HepG2 (cell line): ENCODE measurements at regions not wholly inside any gene's neighbourhood (a gene's known extent, or its start where the extent isn't known, plus 50 kb on each side); places are given as distances from the start of the nearest gene placed in this dataset.

Source experiments
- ATAC-seq: fragments of 200-7000 bp; cut with Tn5 transposase; 3 replicates; pipeline ENCODE4 v1.9.1; 2020; ENCODE audit warnings: mild to moderate bottlenecking, moderate library complexity
- BruUV-seq: library from RNA; stranded (reverse); fragments of 400-500 nt; replicated peaks from 2 replicates; lab custom pipeline; 2021; lab: Mats Ljungman, UMichigan
- CTCF ChIA-PET: fragments of 300-600 bp; formaldehyde crosslinking; extraction: SDS; loops from one replicate; lab custom pipeline; 2021; ENCODE audit warnings: low total read pairs, inconsistent platforms, low intra/inter-chr PET ratio; lab: Yijun Ruan, JAX
- POLR2A ChIA-PET: fragments of 350-600 bp; sonication (Branson Sonifier 250); formaldehyde crosslinking; loops from one replicate; lab custom pipeline; 2020; ENCODE audit warnings: antibody characterized with exemption, inconsistent platforms; lab: Yijun Ruan, JAX
- DNase-seq: peaks from one replicate; pipeline ENCODE4 v3.0.0-alpha.2; 2015; ENCODE audit warnings: low spot score
- FAIRE-seq: peaks from 3 replicates; lab custom pipeline; 2011; peaks lifted over from hg19 to GRCh38; lab: Jason Lieb, UNC
- H2AFZ ChIP-seq: one replicate; pipeline ENCODE4 v1.6.1; 2011; ENCODE audit warnings: low read length, inconsistent platforms
- H3K27ac ChIP-seq: fragments of 300-600 bp; 3 replicates; pipeline ENCODE4 v1.8.0; 2011; ENCODE audit warnings: mixed run types, mild to moderate bottlenecking, mixed read lengths, low read length, inconsistent platforms; ENCODE audit not compliant: insufficient read depth; ENCODE audit errors: extremely low read length
- H3K27me3 ChIP-seq, 2 experiments: fragments of 200-600 bp in 1 of 2; 2 replicates in 1 of 2; 3 replicates in 1 of 2; pipeline versions ENCODE4 v1.6.0 to v1.8.0; 2011; ENCODE audit warnings: low read length in 2 of 2, mild to moderate bottlenecking in 2 of 2, moderate library complexity in 2 of 2, inconsistent platforms in 1 of 2; ENCODE audit not compliant: insufficient read depth in 2 of 2, control insufficient read depth in 1 of 2
- H3K36me3 ChIP-seq, 2 experiments: fragments of 200-600 bp in 1 of 2; replicated peaks in 1 of 2; 2 replicates in 1 of 2; 3 replicates in 1 of 2; pipeline versions ENCODE4 v1.5.1 to v1.8.0; 2011; ENCODE audit warnings: low read length in 2 of 2, inconsistent platforms in 1 of 2; ENCODE audit not compliant: insufficient read depth in 2 of 2, control insufficient read depth in 1 of 2
- H3K4me1 ChIP-seq: 2 replicates; pipeline ENCODE4 v1.5.1; 2012; ENCODE audit warnings: low read length, inconsistent platforms; ENCODE audit not compliant: insufficient read depth
- H3K4me2 ChIP-seq: 2 replicates; pipeline ENCODE4 v1.6.0; 2011; ENCODE audit warnings: low read depth, low read length, inconsistent platforms
- H3K4me3 ChIP-seq, 3 experiments: fragments of 200-600 bp in 1 of 3; sonication (generic), shearing (Covaris generic) in 1 of 3; replicated peaks in 1 of 3; 2 replicates each; pipeline ENCODE4 v1.5.1; 2011 to 2016; ENCODE audit warnings: low read length in 3 of 3, inconsistent platforms in 2 of 3, low read depth in 2 of 3, mild to moderate bottlenecking in 2 of 3, control low read depth in 1 of 3, mixed read lengths in 1 of 3; ENCODE audit not compliant: insufficient read depth in 1 of 3
- H3K79me2 ChIP-seq: one replicate; pipeline ENCODE4 v1.6.1; 2011; ENCODE audit warnings: low read length, inconsistent platforms; ENCODE audit not compliant: insufficient read depth
- H3K9ac ChIP-seq: 2 replicates; pipeline ENCODE4 v1.6.0; 2011; ENCODE audit warnings: mild to moderate bottlenecking, low read depth, low read length, inconsistent platforms; ENCODE audit not compliant: insufficient read depth
- H3K9me3 ChIP-seq: 2 replicates; pipeline ENCODE4 v1.5.1; 2012; ENCODE audit warnings: mild to moderate bottlenecking, low read length
- H4K20me1 ChIP-seq: 2 replicates; pipeline ENCODE4 v1.6.0; 2011; ENCODE audit warnings: inconsistent platforms, mild to moderate bottlenecking, low read length, moderate library complexity; ENCODE audit not compliant: insufficient read depth
- ELF1 ChIP-seq: sonication (generic); formaldehyde crosslinking; IDR thresholded peaks from 2 replicates; pipeline ENCODE4 v1.4.0; 2020; ENCODE audit warnings: missing genetic modification reagents
- FOXA1 ChIP-seq, 2 experiments: fragments of 450-650 bp in 1 of 2; sonication (generic) in 1 of 2; formaldehyde crosslinking in 1 of 2; IDR thresholded peaks; 2 replicates each; pipeline versions ENCODE4 v1.4.0 to v1.6.1; 2016 to 2020; ENCODE audit warnings: missing genetic modification reagents in 1 of 2
- GABPA ChIP-seq, 2 experiments: IDR thresholded peaks; 2 replicates each; pipeline ENCODE4 v1.6.1; 2011 to 2016; ENCODE audit warnings: low read depth in 2 of 2, low read length in 1 of 2, missing biosample characterization in 1 of 2, missing genetic modification characterization in 1 of 2
- HNRNPH1 ChIP-seq: fragments of 200-400 bp; formaldehyde crosslinking; optimal IDR thresholded peaks from 2 replicates; pipeline ENCODE3; 2017; ENCODE audit warnings: mild to moderate bottlenecking, low read depth, low read length
- MXI1 ChIP-seq: IDR thresholded peaks from 3 replicates; pipeline ENCODE4 v1.6.1; 2012; ENCODE audit warnings: low read depth, low read length, inconsistent platforms, borderline replicate concordance
- NR2F2 ChIP-seq: IDR thresholded peaks from 2 replicates; pipeline ENCODE4 v1.6.1; 2012; ENCODE audit warnings: low read depth, inconsistent platforms, borderline replicate concordance
- SMAD9 ChIP-seq: sonication (generic); formaldehyde crosslinking; IDR thresholded peaks from 2 replicates; pipeline ENCODE4 v1.5.1; 2020; ENCODE audit warnings: mild to moderate bottlenecking, missing genetic modification reagents
- TBL1XR1 ChIP-seq: fragments of 150-350 bp; IDR thresholded peaks from 2 replicates; pipeline ENCODE4 v1.6.1; 2014; ENCODE audit warnings: borderline replicate concordance, low read length; ENCODE audit not compliant: partially characterized antibody
- ZNF251 ChIP-seq: sonication (generic); formaldehyde crosslinking; IDR thresholded peaks from 2 replicates; pipeline ENCODE4 v1.9.0; 2021; ENCODE audit warnings: mild to moderate bottlenecking, missing genetic modification reagents
- WGBS: methylation state at CpG from one replicate; pipeline ENCODE4 v1.1.6; 2017; ENCODE audit warnings: low lambda C conversion rate; 5-methylcytosine and 5-hydroxymethylcytosine counted together
- in situ Hi-C: cut with HindIII; loops from 2 replicates; pipeline ENCODE4 v1.10.0; 2017; ENCODE audit warnings: low pct_unique_long_range_greater_than_20kb; ENCODE audit not compliant: extremely low pct_ligation_motif_present
- intact Hi-C: fragments of 100-400 bp; cut with micrococcal nuclease; formaldehyde crosslinking; loops from one replicate; pipeline ENCODE4 v1.10.0; 2022; ENCODE audit not compliant: unreplicated experiment
- TF ChIP-seq, protein P1 (sequence below): sonication (generic); formaldehyde crosslinking; IDR thresholded peaks from 2 replicates; pipeline ENCODE4 v1.8.0; 2022; ENCODE audit warnings: missing genetic modification reagents, mild to moderate bottlenecking, inconsistent platforms, borderline replicate concordance
- TF ChIP-seq, protein P2 (sequence below): sonication (generic); formaldehyde crosslinking; IDR thresholded peaks from 2 replicates; pipeline ENCODE4 v1.4.0; 2020; ENCODE audit warnings: mild to moderate bottlenecking, missing genetic modification reagents, borderline replicate concordance
- TF ChIP-seq, protein P3 (sequence below): sonication (generic); formaldehyde crosslinking; IDR thresholded peaks from 2 replicates; pipeline ENCODE4 v1.4.0; 2020; ENCODE audit warnings: missing genetic modification reagents

DNA sequence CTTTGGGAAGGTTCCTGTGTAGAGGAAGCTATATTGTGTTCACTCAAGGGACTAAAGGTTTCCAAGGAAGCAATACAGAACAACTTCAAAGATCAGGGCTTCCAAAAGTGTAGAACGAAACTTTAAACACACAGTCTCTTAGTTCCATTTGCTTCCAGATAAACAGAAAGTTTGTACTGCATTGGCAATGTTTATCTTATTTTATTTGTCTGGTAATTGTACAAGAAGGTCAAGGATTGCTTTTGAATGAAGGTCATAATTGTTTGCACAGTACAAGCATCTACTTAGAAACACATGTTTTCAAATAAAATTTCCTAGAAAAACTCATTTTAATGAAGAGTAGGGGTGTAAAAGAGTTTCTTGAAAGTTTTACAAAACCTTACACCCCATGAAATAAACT, 712.7 kb upstream of the SGCG start (continued):
- TF ChIP-seq, protein P1, sequence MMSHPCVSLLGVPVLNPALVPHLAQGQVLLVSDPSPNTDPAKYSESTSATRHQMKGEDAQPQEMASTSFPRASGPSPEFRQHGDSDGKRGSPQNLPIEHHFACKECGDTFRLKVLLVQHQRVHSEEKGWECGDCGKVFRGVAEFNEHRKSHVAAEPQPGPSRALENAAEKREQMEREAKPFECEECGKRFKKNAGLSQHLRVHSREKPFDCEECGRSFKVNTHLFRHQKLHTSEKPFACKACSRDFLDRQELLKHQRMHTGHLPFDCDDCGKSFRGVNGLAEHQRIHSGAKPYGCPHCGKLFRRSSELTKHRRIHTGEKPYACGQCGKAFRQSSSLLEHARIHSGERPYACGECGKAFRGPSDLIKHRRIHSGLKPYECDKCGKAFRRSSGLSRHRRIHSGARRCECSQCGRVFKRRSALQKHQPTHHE (CRISPR knock-in tag), result no peak
- peak; percentile 42 for TF ChIP-seq TBL1XR1
- TF ChIP-seq FOXA1 (IDR thresholded peaks at IDR 0.05), result no peak
- TF ChIP-seq FOXA1 (CRISPR knock-in tag; IDR thresholded peaks at IDR 0.05), result peak; percentile 19; the same call in 1 of the 2 replicates
- TF ChIP-seq, protein P2, sequence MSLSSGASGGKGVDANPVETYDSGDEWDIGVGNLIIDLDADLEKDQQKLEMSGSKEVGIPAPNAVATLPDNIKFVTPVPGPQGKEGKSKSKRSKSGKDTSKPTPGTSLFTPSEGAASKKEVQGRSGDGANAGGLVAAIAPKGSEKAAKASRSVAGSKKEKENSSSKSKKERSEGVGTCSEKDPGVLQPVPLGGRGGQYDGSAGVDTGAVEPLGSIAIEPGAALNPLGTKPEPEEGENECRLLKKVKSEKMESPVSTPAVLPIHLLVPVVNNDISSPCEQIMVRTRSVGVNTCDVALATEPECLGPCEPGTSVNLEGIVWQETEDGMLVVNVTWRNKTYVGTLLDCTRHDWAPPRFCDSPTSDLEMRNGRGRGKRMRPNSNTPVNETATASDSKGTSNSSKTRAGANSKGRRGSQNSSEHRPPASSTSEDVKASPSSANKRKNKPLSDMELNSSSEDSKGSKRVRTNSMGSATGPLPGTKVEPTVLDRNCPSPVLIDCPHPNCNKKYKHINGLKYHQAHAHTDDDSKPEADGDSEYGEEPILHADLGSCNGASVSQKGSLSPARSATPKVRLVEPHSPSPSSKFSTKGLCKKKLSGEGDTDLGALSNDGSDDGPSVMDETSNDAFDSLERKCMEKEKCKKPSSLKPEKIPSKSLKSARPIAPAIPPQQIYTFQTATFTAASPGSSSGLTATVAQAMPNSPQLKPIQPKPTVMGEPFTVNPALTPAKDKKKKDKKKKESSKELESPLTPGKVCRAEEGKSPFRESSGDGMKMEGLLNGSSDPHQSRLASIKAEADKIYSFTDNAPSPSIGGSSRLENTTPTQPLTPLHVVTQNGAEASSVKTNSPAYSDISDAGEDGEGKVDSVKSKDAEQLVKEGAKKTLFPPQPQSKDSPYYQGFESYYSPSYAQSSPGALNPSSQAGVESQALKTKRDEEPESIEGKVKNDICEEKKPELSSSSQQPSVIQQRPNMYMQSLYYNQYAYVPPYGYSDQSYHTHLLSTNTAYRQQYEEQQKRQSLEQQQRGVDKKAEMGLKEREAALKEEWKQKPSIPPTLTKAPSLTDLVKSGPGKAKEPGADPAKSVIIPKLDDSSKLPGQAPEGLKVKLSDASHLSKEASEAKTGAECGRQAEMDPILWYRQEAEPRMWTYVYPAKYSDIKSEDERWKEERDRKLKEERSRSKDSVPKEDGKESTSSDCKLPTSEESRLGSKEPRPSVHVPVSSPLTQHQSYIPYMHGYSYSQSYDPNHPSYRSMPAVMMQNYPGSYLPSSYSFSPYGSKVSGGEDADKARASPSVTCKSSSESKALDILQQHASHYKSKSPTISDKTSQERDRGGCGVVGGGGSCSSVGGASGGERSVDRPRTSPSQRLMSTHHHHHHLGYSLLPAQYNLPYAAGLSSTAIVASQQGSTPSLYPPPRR (CRISPR knock-in tag), result peak; percentile 78; the same call in 1 of the 2 replicates
- TF ChIP-seq NR2F2, result peak; percentile 66
- TF ChIP-seq SMAD9 (CRISPR knock-in tag), result no peak

DNA sequence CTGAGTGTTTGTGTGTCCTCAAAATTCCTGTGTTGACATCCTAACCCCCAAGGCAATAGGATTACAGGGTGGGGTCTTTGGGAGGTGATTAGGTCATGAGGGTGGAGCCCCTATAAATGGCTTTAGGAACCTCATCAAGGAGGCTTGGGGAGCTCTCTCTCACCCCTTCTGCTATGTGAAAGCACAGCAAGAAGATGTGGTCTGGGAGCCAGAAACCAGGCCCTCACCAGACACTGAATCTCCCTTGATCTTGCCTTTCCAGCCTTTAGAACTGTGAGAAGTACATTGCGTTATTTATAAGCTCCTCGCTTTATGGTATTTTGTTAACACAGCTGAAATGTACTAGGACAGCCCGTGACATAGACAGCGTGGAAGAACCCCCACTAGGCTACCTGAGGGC, 712.0 kb upstream of the SGCG start:
- no TSS peak for BruUV-seq
- in situ Hi-C loops, result no loop called here
- CTCF ChIA-PET, result no interaction called here
- no peak for TF ChIP-seq ZNF251
- TF ChIP-seq HNRNPH1, result no peak
- no peak for TF ChIP-seq GABPA (IDR thresholded peaks at IDR 0.05; ENCODE audit: low read depth, low read length)
- no peak for TF ChIP-seq GABPA (CRISPR knock-in tag; IDR thresholded peaks at IDR 0.05; ENCODE audit: low read depth)
- no peak for TF ChIP-seq ELF1
- no peak for TF ChIP-seq MXI1
- TF ChIP-seq, protein P3, sequence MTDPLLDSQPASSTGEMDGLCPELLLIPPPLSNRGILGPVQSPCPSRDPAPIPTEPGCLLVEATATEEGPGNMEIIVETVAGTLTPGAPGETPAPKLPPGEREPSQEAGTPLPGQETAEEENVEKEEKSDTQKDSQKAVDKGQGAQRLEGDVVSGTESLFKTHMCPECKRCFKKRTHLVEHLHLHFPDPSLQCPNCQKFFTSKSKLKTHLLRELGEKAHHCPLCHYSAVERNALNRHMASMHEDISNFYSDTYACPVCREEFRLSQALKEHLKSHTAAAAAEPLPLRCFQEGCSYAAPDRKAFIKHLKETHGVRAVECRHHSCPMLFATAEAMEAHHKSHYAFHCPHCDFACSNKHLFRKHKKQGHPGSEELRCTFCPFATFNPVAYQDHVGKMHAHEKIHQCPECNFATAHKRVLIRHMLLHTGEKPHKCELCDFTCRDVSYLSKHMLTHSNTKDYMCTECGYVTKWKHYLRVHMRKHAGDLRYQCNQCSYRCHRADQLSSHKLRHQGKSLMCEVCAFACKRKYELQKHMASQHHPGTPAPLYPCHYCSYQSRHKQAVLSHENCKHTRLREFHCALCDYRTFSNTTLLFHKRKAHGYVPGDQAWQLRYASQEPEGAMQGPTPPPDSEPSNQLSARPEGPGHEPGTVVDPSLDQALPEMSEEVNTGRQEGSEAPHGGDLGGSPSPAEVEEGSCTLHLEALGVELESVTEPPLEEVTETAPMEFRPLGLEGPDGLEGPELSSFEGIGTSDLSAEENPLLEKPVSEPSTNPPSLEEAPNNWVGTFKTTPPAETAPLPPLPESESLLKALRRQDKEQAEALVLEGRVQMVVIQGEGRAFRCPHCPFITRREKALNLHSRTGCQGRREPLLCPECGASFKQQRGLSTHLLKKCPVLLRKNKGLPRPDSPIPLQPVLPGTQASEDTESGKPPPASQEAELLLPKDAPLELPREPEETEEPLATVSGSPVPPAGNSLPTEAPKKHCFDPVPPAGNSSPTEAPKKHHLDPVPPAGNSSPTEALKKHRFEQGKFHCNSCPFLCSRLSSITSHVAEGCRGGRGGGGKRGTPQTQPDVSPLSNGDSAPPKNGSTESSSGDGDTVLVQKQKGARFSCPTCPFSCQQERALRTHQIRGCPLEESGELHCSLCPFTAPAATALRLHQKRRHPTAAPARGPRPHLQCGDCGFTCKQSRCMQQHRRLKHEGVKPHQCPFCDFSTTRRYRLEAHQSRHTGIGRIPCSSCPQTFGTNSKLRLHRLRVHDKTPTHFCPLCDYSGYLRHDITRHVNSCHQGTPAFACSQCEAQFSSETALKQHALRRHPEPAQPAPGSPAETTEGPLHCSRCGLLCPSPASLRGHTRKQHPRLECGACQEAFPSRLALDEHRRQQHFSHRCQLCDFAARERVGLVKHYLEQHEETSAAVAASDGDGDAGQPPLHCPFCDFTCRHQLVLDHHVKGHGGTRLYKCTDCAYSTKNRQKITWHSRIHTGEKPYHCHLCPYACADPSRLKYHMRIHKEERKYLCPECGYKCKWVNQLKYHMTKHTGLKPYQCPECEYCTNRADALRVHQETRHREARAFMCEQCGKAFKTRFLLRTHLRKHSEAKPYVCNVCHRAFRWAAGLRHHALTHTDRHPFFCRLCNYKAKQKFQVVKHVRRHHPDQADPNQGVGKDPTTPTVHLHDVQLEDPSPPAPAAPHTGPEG (CRISPR knock-in tag), result no peak

More for the DNA sequence above, 712.0 kb upstream of the SGCG start:
- intact Hi-C loops, result no loop called here
- 42% methylated on average over 4 of the region's 4 CpGs for WGBS
- ATAC-seq (no peak), DNase-seq (no peak), FAIRE-seq (no peak)
- H3K27ac ChIP-seq, result no peak overlapping the region
- H3K4me1 ChIP-seq, result no peaks in the 10 kb centered on the region
- peaks cover 0 to 9% of the 10 kb centered on the region in 2 experiments; a peak in 1 of 5 replicates for H3K27me3 ChIP-seq
- H3K9me3 ChIP-seq, result no peaks in the 10 kb centered on the region
- H4K20me1 ChIP-seq, result no peaks in the 10 kb centered on the region
- H3K79me2 ChIP-seq, result no peaks in the 10 kb centered on the region
- POLR2A ChIA-PET, result no interaction called here
- H3K4me3 ChIP-seq, result no peak overlapping the region
- H2AFZ ChIP-seq, result no peak overlapping the region
- H3K4me2 ChIP-seq, result no peak overlapping the region
- no peak overlapping the region for H3K9ac ChIP-seq
- no peaks in the 10 kb centered on the region for H3K36me3 ChIP-seq
